H9 (cell line): ENCODE measurements at regions not wholly inside any gene's neighbourhood (a gene's known extent, or its start where the extent isn't known, plus 50 kb on each side); places are given as distances from the start of the nearest gene placed in this dataset.

Experiments used
- DNase-seq: peaks from one replicate; pipeline ENCODE4 v3.0.0-alpha.2; 2017
- H2AFZ ChIP-seq: one replicate; pipeline ENCODE4 v1.6.1; 2013; ENCODE audit warnings: mild to moderate bottlenecking, low read length, control low read depth, moderate library complexity
- H2AK5ac ChIP-seq: 2 replicates; pipeline ENCODE4 v1.6.1; 2013; ENCODE audit warnings: low read length, control low read depth, mixed read lengths; ENCODE audit not compliant: insufficient read length
- H2BK120ac ChIP-seq: one replicate; pipeline ENCODE4 v1.6.1; 2013; ENCODE audit warnings: low read depth, mild to moderate bottlenecking, low read length, control low read depth, inconsistent platforms; ENCODE audit not compliant: poor library complexity, severe bottlenecking
- H2BK12ac ChIP-seq: 2 replicates; pipeline ENCODE4 v1.6.1; 2013; ENCODE audit warnings: low read length, control low read depth, mixed read lengths, low read depth; ENCODE audit not compliant: insufficient read length
- H2BK15ac ChIP-seq: 2 replicates; pipeline ENCODE4 v1.6.1; 2013; ENCODE audit warnings: low read depth, low read length, control low read depth
- H2BK20ac ChIP-seq: one replicate; pipeline ENCODE4 v1.6.1; 2013; ENCODE audit warnings: low read depth, mild to moderate bottlenecking, low read length, control low read depth, inconsistent platforms; ENCODE audit not compliant: poor library complexity, severe bottlenecking
- H2BK5ac ChIP-seq: 2 replicates; pipeline ENCODE4 v1.6.1; 2013; ENCODE audit warnings: low read length, control low read depth, mixed read lengths; ENCODE audit not compliant: insufficient read length
- H3K14ac ChIP-seq: 2 replicates; pipeline ENCODE4 v1.6.1; 2013; ENCODE audit warnings: low read length, control low read depth; ENCODE audit not compliant: insufficient read depth
- H3K18ac ChIP-seq: 2 replicates; pipeline ENCODE4 v1.6.1; 2013; ENCODE audit warnings: low read depth, mild to moderate bottlenecking, mixed read lengths, low read length, control low read depth; ENCODE audit not compliant: insufficient read length
- H3K23ac ChIP-seq: 2 replicates; pipeline ENCODE4 v1.6.1; 2013; ENCODE audit warnings: low read length, control low read depth, mixed read lengths, low read depth; ENCODE audit not compliant: insufficient read length
- H3K23me2 ChIP-seq: 2 replicates; pipeline ENCODE4 v1.6.1; 2013; ENCODE audit warnings: low read depth, mild to moderate bottlenecking, mixed read lengths, low read length, control low read depth; ENCODE audit not compliant: insufficient read length, poor library complexity, severe bottlenecking
- H3K27ac ChIP-seq: 2 replicates; pipeline ENCODE4 v1.5.1; 2013; ENCODE audit warnings: low read length, control low read depth, mixed read lengths, low read depth; ENCODE audit not compliant: insufficient read length
- H3K27me3 ChIP-seq: 2 replicates; pipeline ENCODE4 v1.6.1; 2013; ENCODE audit warnings: low read length, control low read depth, inconsistent platforms; ENCODE audit not compliant: insufficient read depth
- H3K4ac ChIP-seq: 2 replicates; pipeline ENCODE4 v1.6.1; 2013; ENCODE audit warnings: low read depth, mild to moderate bottlenecking, control low read depth, inconsistent platforms, low read length, moderate library complexity
- H3K4me1 ChIP-seq: 2 replicates; pipeline ENCODE4 v1.6.1; 2013; ENCODE audit warnings: low read length, control low read depth, inconsistent platforms; ENCODE audit not compliant: insufficient read depth
- H3K4me2 ChIP-seq: 2 replicates; pipeline ENCODE4 v1.6.1; 2013; ENCODE audit warnings: low read length, control low read depth, mixed read lengths; ENCODE audit not compliant: insufficient read length, insufficient read depth
- H3K56ac ChIP-seq: 2 replicates; pipeline ENCODE4 v1.6.1; 2013; ENCODE audit warnings: low read depth, mild to moderate bottlenecking, mixed read lengths, low read length, control low read depth; ENCODE audit not compliant: insufficient read length
- H3K79me1 ChIP-seq: 2 replicates; pipeline ENCODE4 v1.6.1; 2013; ENCODE audit warnings: low read depth, mild to moderate bottlenecking, moderate library complexity, low read length, control low read depth, inconsistent platforms; ENCODE audit not compliant: insufficient read depth, poor library complexity, severe bottlenecking
- H3K79me2 ChIP-seq: 2 replicates; pipeline ENCODE4 v1.6.1; 2013; ENCODE audit warnings: low read length, control low read depth, inconsistent platforms; ENCODE audit not compliant: insufficient read depth
- H3K9ac ChIP-seq: 2 replicates; pipeline ENCODE4 v1.6.1; 2013; ENCODE audit warnings: low read length, control low read depth, mixed read lengths; ENCODE audit not compliant: insufficient read length; ENCODE audit errors: extremely low read depth
- H3K9me3 ChIP-seq: one replicate; pipeline ENCODE4 v1.6.1; 2013; ENCODE audit warnings: low read depth, low read length, inconsistent platforms; ENCODE audit not compliant: control insufficient read depth
- H3T11ph ChIP-seq: one replicate; pipeline ENCODE4 v1.6.1; 2013; ENCODE audit warnings: mild to moderate bottlenecking, low read length, control low read depth, inconsistent platforms
- H4K20me1 ChIP-seq: one replicate; pipeline ENCODE4 v1.6.1; 2013; ENCODE audit not compliant: control insufficient read depth, insufficient read length, insufficient read depth
- H4K5ac ChIP-seq: 2 replicates; pipeline ENCODE4 v1.6.1; 2013; ENCODE audit warnings: low read depth, mild to moderate bottlenecking, mixed read lengths, low read length, control low read depth; ENCODE audit not compliant: insufficient read length
- H4K8ac ChIP-seq: replicated peaks from 2 replicates; pipeline ENCODE4 v1.6.1; 2013; ENCODE audit warnings: low read length, control low read depth, mixed read lengths, low read depth; ENCODE audit not compliant: insufficient read length
- H4K91ac ChIP-seq: 2 replicates; pipeline ENCODE4 v1.6.1; 2013; ENCODE audit warnings: low read depth, mild to moderate bottlenecking, moderate library complexity, mixed read lengths, low read length, control low read depth; ENCODE audit not compliant: insufficient read length
- H3K27ac Mint-ChIP-seq, 3 experiments: 2 replicates in 2 of 3; 3 replicates in 1 of 3; pipeline ENCODE4 v1.8.0; 2020 to 2021; ENCODE audit warnings: mixed read lengths in 3 of 3, mild to moderate bottlenecking in 1 of 3, moderate library complexity in 1 of 3
- H3K27me3 Mint-ChIP-seq: 2 replicates; pipeline ENCODE4 v1.8.0; 2021; ENCODE audit warnings: low read depth, mild to moderate bottlenecking, moderate library complexity, mixed read lengths
- H3K36me3 Mint-ChIP-seq, 3 experiments: 2 replicates in 2 of 3; 3 replicates in 1 of 3; pipeline ENCODE4 v1.8.0; 2020 to 2021; ENCODE audit warnings: low read depth in 3 of 3, mixed read lengths in 3 of 3; ENCODE audit not compliant: insufficient read depth in 1 of 3
- H3K4me1 Mint-ChIP-seq, 2 experiments: 2 replicates each; pipeline ENCODE4 v1.8.0; 2020; ENCODE audit warnings: mixed read lengths in 2 of 2
- H3K4me3 Mint-ChIP-seq, 2 experiments: 2 replicates in 1 of 2; 3 replicates in 1 of 2; pipeline ENCODE4 v1.8.0; 2020 to 2021; ENCODE audit warnings: mild to moderate bottlenecking in 2 of 2, mixed read lengths in 2 of 2, moderate library complexity in 1 of 2
- H3K9me3 Mint-ChIP-seq, 2 experiments: 2 replicates in 1 of 2; 3 replicates in 1 of 2; pipeline ENCODE4 v1.8.0; 2020; ENCODE audit warnings: mild to moderate bottlenecking in 2 of 2, mixed read lengths in 2 of 2, moderate library complexity in 1 of 2
- WGBS: extraction: QIAGEN DNeasy Blood & Tissue Kit; methylation state at CpG from one replicate; pipeline ENCODE4 v1.1.7; 2013; ENCODE audit warnings: missing lambda C conversion rate, low lambda C conversion rate, mixed read lengths; ENCODE audit not compliant: insufficient read length; ENCODE audit errors: extremely low coverage; 5-methylcytosine and 5-hydroxymethylcytosine counted together
- TF ChIP-seq, protein P1 (sequence below): fragments of 200-600 bp; sonication (generic); conservative IDR thresholded peaks from 3 replicates; pipeline ENCODE4 v1.8.0; 2021; ENCODE audit warnings: antibody characterized with exemption, mild to moderate bottlenecking

GRCh38 chr21:38041493-38041892 lies 125.2 kb upstream of the KCNJ6 start:
- no peak overlapping the region for H2AK5ac ChIP-seq
- H2BK5ac ChIP-seq: no peak overlapping the region
- no peak overlapping the region for H4K91ac ChIP-seq
- TF ChIP-seq, protein P1, sequence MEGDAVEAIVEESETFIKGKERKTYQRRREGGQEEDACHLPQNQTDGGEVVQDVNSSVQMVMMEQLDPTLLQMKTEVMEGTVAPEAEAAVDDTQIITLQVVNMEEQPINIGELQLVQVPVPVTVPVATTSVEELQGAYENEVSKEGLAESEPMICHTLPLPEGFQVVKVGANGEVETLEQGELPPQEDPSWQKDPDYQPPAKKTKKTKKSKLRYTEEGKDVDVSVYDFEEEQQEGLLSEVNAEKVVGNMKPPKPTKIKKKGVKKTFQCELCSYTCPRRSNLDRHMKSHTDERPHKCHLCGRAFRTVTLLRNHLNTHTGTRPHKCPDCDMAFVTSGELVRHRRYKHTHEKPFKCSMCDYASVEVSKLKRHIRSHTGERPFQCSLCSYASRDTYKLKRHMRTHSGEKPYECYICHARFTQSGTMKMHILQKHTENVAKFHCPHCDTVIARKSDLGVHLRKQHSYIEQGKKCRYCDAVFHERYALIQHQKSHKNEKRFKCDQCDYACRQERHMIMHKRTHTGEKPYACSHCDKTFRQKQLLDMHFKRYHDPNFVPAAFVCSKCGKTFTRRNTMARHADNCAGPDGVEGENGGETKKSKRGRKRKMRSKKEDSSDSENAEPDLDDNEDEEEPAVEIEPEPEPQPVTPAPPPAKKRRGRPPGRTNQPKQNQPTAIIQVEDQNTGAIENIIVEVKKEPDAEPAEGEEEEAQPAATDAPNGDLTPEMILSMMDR: no peak
- H3K36me3 Mint-ChIP-seq: no peaks in the 10 kb centered on the region
- H3K27me3 Mint-ChIP-seq: no peaks in the 10 kb centered on the region; the same call in 1 of the 2 replicates
- no peaks in the 10 kb centered on the region for H3K9me3 Mint-ChIP-seq
- DNase-seq: peak; percentile 32
- no peaks in the 10 kb centered on the region for H3K23me2 ChIP-seq
- H3T11ph ChIP-seq: no peak overlapping the region
- H3K27me3 ChIP-seq: no peaks in the 10 kb centered on the region
- no peak overlapping the region for H3K9ac ChIP-seq
- no CpG with 5 or more reads among the region's 6 CpGs for WGBS
- no peak overlapping the region for H3K4me2 ChIP-seq
- peak overlapping the region in 1 of 3 experiments; percentile 88; a peak in 2 of 7 replicates for H3K27ac Mint-ChIP-seq
- no peak overlapping the region for H3K4ac ChIP-seq
- H3K23ac ChIP-seq: no peak overlapping the region
- no peak overlapping the region for H2BK15ac ChIP-seq
- H4K5ac ChIP-seq: no peak overlapping the region
- H4K8ac ChIP-seq: no peak overlapping the region
- H4K20me1 ChIP-seq: no peaks in the 10 kb centered on the region
- no peaks in the 10 kb centered on the region for H3K9me3 ChIP-seq
- H3K4me1 ChIP-seq: no peaks in the 10 kb centered on the region
- H3K4me3 Mint-ChIP-seq: no peak overlapping the region
- H2AFZ ChIP-seq: no peak overlapping the region
- peak overlapping the region; percentile 43 for H3K14ac ChIP-seq
- H3K79me1 ChIP-seq: no peaks in the 10 kb centered on the region
- H3K79me2 ChIP-seq: peaks cover 1% of the 10 kb centered on the region; the same call in 1 of the 2 replicates
- no peak overlapping the region for H2BK20ac ChIP-seq
- H2BK12ac ChIP-seq: no peak overlapping the region
- no peak overlapping the region for H2BK120ac ChIP-seq
- H3K27ac ChIP-seq: no peak overlapping the region
- no peak overlapping the region for H3K18ac ChIP-seq
- peaks cover 8 to 9% of the 10 kb centered on the region in 2 experiments for H3K4me1 Mint-ChIP-seq
- no peak overlapping the region for H3K56ac ChIP-seq
